GM12878 (cell line): ENCODE measurements at regions not wholly inside any gene's neighbourhood (a gene's known extent, or its start where the extent isn't known, plus 50 kb on each side); places are given as distances from the start of the nearest gene placed in this dataset.

ENCODE experiments used
- CBFB ChIP-seq: IDR thresholded peaks from 2 replicates; pipeline ENCODE4 v1.6.1; 2016; ENCODE audit warnings: antibody characterized with exemption, low read depth
- JUNB ChIP-seq: IDR thresholded peaks from 2 replicates; pipeline ENCODE4 v1.6.1; 2016; ENCODE audit warnings: antibody characterized with exemption, mild to moderate bottlenecking
- NR2F1 ChIP-seq: fragments of 450-650 bp; conservative IDR thresholded peaks from 2 replicates; pipeline ENCODE4 v1.6.1; 2017; ENCODE audit warnings: mild to moderate bottlenecking

DNA sequence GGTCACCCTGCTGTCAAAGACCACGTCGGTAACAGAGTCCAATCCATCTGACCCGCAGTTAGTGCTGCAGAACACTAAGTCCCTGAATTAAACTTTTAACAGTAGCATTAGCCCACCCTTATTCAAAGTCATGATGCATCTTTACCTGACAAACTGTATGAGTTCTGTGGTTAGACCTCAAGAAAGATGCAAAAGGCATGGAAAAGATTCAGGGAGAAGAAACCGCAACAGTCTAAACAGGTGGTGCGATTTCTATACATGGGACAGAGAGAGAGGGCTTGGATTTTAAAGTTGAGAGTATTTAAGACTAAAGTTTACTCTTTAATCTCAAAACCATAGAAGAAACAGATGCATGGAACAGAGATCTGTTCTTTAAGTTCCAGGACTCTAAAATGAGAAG lies 103.3 kb upstream of the NFE2L3 start:
- no peak for TF ChIP-seq NR2F1
- TF ChIP-seq JUNB, result no peak
- TF ChIP-seq CBFB, result no peak
